AG04449 (cell line): ENCODE measurements at regions not wholly inside any gene's neighbourhood (a gene's known extent, or its start where the extent isn't known, plus 50 kb on each side); places are given as distances from the start of the nearest gene placed in this dataset.

Experiments used
- CTCF ChIA-PET: fragments of 350-600 bp; formaldehyde crosslinking; extraction: SDS; loops from one replicate; lab custom pipeline; 2021; ENCODE audit warnings: antibody characterized with exemption; lab: Yijun Ruan, JAX
- POLR2A ChIA-PET: fragments of 400-600, 350-600 bp; formaldehyde crosslinking; extraction: SDS; loops from one replicate; lab custom pipeline; 2020; ENCODE audit warnings: antibody characterized with exemption, inconsistent platforms; lab: Yijun Ruan, JAX
- DNase-seq: peaks from one replicate; pipeline ENCODE4 v3.0.0-alpha.2; 2010; ENCODE audit warnings: low read depth, low spot score
- H3K4me3 ChIP-seq: 2 replicates; pipeline ENCODE4 v1.5.1; 2011; ENCODE audit warnings: low read depth, mild to moderate bottlenecking, control low read depth, low read length
- TF ChIP-seq, protein P1 (sequence below): IDR thresholded peaks from one replicate; pipeline ENCODE4 v1.5.1; 2011; ENCODE audit warnings: mild to moderate bottlenecking, moderate library complexity, low read length, control low read depth, inconsistent platforms; ENCODE audit not compliant: insufficient read depth; ENCODE audit errors: missing control alignments

DNA sequence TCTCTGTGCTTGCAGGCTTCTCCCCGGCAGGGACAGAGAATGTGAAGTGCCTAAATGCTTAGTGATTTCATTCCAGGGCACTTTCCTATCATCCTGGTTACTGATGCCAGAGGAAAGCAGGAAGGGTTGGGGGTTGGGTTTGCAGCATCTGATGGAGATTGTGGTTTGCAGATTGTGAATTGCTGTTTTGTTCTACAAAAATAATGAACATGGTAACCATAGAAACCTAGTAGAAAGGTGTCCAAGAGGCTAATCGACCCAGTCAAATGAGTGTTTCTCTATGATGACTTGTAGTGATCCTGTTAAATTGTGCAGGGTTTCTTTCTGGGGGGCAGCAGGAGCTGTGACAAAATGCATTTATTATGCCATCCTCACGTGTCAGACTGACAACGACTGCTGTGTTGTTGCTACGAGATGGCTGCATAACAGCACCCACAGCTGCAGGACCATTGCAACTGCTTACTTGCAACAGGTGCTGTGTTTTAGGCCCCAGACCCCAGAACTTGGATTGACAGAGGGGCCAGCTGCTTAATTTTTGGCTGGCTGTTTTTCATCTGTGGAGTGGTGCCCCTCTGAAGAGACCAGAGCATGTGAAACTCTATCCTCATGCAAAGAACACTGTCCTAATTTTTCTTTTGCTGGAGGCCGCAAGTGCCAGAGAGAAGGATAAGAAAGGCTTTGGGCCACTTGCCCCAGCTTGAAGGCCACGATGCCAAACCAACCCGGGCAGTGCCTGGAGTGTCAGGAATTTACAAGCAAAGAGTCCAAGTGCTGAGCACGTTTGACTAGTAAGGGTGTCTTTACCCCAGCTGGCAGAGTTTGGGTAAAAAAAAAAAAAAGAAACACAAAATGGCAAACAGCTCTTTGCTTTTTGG, 397.8 kb downstream of the GADD45G start:
- no peak overlapping the region for H3K4me3 ChIP-seq
- ChIA-PET POLR2A (no interaction called here), CTCF (no interaction called here)
- TF ChIP-seq, protein P1, sequence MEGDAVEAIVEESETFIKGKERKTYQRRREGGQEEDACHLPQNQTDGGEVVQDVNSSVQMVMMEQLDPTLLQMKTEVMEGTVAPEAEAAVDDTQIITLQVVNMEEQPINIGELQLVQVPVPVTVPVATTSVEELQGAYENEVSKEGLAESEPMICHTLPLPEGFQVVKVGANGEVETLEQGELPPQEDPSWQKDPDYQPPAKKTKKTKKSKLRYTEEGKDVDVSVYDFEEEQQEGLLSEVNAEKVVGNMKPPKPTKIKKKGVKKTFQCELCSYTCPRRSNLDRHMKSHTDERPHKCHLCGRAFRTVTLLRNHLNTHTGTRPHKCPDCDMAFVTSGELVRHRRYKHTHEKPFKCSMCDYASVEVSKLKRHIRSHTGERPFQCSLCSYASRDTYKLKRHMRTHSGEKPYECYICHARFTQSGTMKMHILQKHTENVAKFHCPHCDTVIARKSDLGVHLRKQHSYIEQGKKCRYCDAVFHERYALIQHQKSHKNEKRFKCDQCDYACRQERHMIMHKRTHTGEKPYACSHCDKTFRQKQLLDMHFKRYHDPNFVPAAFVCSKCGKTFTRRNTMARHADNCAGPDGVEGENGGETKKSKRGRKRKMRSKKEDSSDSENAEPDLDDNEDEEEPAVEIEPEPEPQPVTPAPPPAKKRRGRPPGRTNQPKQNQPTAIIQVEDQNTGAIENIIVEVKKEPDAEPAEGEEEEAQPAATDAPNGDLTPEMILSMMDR: no peak
- DNase-seq: no peak

DNA sequence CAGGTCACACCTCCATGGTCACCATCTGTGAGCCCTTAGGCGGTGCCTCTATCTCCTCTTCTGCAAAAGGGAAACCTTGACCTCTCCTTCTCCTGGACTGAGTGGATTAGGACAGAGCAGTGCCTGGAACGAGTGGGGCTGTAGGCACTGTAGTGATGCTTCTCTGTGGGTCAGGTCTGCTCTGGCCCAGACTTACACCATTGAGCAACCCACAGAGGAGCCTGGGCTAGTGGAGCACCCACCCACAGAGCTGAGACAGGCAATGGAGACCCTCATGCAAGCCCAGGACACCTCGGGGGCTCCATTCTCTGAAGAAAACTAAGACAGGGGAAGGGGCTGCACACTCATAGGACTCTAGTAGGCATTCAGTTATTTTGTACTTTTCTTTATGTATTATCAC, 400.6 kb downstream of the GADD45G start:
- TF ChIP-seq, protein P1: no peak
- H3K4me3 ChIP-seq: no peak overlapping the region
- ChIA-PET POLR2A (no interaction called here), CTCF (no interaction called here)
- DNase-seq: no peak

DNA sequence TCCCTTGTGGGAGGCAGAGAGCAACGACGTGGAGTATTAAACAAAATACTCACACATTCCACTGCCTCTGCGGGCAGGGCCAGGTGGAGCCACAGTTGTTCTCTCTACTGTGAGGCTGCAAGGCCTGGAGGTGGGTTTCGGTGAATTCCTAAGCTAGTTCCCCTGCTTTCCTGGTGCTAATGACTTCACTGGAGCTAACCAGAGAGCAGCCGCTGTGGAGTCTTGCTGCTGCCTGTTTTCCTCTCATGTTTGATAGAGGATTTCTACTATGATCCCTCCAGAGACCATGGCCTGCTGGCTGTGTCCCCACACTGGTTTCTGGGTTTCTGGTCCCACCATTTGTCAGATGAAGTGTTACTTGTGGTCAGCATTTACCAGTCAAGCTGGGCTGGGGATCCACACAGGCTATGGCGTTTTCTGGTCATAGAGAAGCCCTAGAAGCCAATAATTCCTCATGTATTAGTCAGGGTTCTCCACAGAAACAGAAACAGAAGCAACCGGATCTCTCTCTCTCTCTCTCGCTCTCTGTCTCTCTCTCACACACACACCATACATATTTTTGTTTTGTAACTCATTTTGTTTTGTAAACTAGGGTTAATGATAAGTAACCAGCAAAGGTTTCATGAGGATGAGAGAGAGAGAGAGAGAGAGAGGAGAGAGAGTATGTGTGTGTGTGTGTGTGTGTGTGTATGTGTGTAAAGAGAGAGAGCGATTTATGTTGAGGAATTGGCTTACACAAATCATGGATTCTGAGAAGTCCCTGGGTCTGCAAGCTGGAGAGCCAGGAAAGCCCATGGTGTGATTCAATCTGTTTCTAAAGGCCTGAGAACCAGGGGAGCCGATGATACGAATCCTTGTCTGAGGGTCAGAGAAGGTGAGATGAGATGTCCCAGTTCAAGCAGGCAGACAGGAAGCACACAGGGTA, 403.0 kb downstream of the GADD45G start:
- POLR2A ChIA-PET: no interaction called here
- peak; percentile 58 for DNase-seq
- TF ChIP-seq, protein P1: no peak
- H3K4me3 ChIP-seq: no peak overlapping the region
- CTCF ChIA-PET: interaction anchor here (1.5 kb wide), 1 partner anchor 12 kb away, joined by 4 read pairs; no protein-coding TSS in a partner anchor

DNA sequence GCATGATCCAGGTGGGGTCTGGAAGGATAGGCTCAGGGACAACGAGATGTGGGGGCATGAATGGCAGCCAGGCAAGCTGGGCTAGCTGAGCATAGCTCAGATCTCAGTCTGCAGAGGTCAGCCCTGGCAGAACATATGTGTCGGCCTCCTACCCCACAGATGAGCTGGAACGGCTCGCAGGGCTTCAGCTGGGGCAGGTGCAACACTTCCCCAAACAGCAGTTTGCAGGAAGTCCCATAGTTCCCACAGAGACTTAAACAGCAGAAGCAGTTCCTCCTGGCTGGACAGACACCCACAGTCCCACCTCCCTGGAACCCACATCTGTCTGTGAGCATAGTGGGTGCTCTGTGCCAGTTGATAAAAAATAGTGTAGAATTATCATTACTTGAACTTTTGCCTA, 404.6 kb downstream of the GADD45G start:
- no peak overlapping the region for H3K4me3 ChIP-seq
- ChIA-PET CTCF (no interaction called here), POLR2A (no interaction called here)
- DNase-seq: no peak
- TF ChIP-seq, protein P1: no peak

DNA sequence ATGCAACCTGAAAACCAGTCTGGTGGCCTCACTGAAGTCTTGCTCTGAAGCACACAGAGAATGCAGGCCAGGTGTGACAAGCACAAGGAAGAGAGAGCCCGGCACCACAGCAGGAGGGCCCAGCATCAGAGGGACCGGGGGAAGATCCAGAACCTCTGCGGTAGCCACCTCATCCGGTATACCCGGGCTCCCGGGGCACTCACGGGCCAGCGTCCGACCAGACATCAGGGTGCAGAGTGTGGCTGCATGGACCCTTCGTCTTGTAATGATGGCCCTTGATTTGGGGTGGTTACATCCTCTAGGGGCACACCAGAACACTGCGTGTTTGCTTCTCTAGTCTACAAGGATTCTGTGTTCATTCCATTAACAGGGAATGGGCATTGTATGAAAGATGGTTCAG, 406.0 kb downstream of the GADD45G start:
- DNase-seq: no peak
- no peak overlapping the region for H3K4me3 ChIP-seq
- CTCF ChIA-PET: no interaction called here
- TF ChIP-seq, protein P1: no peak
- POLR2A ChIA-PET: no interaction called here

DNA sequence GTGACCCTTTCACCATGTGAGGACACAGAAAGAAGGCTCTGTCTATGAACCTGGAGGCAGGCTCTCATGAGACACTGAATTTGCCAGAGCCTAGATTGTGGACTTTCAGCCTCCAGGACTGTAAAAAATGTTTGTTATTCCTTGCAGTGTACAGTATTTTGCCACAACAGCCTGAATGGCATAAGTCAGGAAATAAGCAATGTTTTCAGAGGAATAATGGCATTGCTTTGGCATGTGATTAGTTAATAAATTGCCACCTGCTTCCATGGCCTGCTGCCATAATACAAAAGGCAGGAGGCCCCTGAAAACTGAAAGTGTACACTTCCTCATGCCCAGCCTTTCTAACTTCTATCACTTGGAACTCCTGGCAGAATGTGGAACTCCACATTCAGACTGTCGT, 408.1 kb downstream of the GADD45G start:
- CTCF ChIA-PET: no interaction called here
- H3K4me3 ChIP-seq: no peak overlapping the region
- POLR2A ChIA-PET: interaction anchor here (0.6 kb wide), 1 partner anchor 28 kb away, joined by 3 read pairs; no protein-coding TSS in a partner anchor
- TF ChIP-seq, protein P1: no peak
- DNase-seq: no peak
